CD4-positive, alpha-beta memory T cell (primary cell): ENCODE measurements at regions not wholly inside any gene's neighbourhood (a gene's known extent, or its start where the extent isn't known, plus 50 kb on each side); places are given as distances from the start of the nearest gene placed in this dataset.

Experiments used
- CTCF ChIA-PET: fragments of 350-600 bp; sonication (Branson Sonifier 250); formaldehyde crosslinking; loops from one replicate; lab custom pipeline; 2021; ENCODE audit warnings: inconsistent platforms; ENCODE audit not compliant: partially characterized antibody; lab: Charles Lee
- POLR2A ChIA-PET: fragments of 350-600 bp; sonication (Branson Sonifier 250); formaldehyde crosslinking; loops from one replicate; lab custom pipeline; 2021; ENCODE audit not compliant: partially characterized antibody; lab: Charles Lee
- DNase-seq, 5 donors: peaks; one replicate each; pipeline versions ENCODE4 v3.0.0 to v3.0.0-alpha.2; 2020 to 2022; ENCODE audit warnings: mixed read lengths in 1 of 5
- H3K27ac ChIP-seq: one replicate; pipeline ENCODE4 v1.7.0; 2013; ENCODE audit warnings: low read depth, low read length
- H3K27me3 ChIP-seq: 2 replicates; pipeline ENCODE4 v1.7.0; 2013; ENCODE audit warnings: mild to moderate bottlenecking, low read length, moderate library complexity; ENCODE audit not compliant: insufficient read depth
- H3K36me3 ChIP-seq: 2 replicates; pipeline ENCODE4 v1.7.0; 2013; ENCODE audit warnings: mild to moderate bottlenecking, low read length, moderate library complexity; ENCODE audit not compliant: insufficient read depth
- H3K4me1 ChIP-seq: 2 replicates; pipeline ENCODE4 v1.7.0; 2013; ENCODE audit warnings: mild to moderate bottlenecking, low read length, moderate library complexity; ENCODE audit not compliant: insufficient read depth
- H3K4me3 ChIP-seq, 2 donors: one replicate each; pipeline ENCODE4 v1.7.0; 2013; ENCODE audit warnings: low read length in 2 of 2, mild to moderate bottlenecking in 1 of 2
- H3K9me3 ChIP-seq, 2 donors: one replicate each; pipeline ENCODE4 v1.7.0; 2013; ENCODE audit warnings: low read length in 2 of 2, control low read depth in 1 of 2; ENCODE audit not compliant: control insufficient read depth in 1 of 2
- H3K27ac Mint-ChIP-seq, 7 donors: one replicate each; pipeline ENCODE4 v1.8.0; 2020 to 2021; ENCODE audit warnings: mixed read lengths in 7 of 7, mild to moderate bottlenecking in 6 of 7, inconsistent platforms in 3 of 7, moderate library complexity in 3 of 7
- H3K27me3 Mint-ChIP-seq, 2 donors: one replicate each; pipeline ENCODE4 v1.8.0; 2020 to 2021; ENCODE audit warnings: mixed read lengths in 2 of 2
- H3K36me3 Mint-ChIP-seq, 2 donors: one replicate each; pipeline ENCODE4 v1.8.0; 2020 to 2021; ENCODE audit warnings: mixed read lengths in 2 of 2, inconsistent platforms in 1 of 2, mild to moderate bottlenecking in 1 of 2
- H3K4me1 Mint-ChIP-seq, 4 donors: one replicate each; pipeline ENCODE4 v1.8.0; 2020 to 2021; ENCODE audit warnings: mixed read lengths in 4 of 4, mild to moderate bottlenecking in 1 of 4
- H3K4me3 Mint-ChIP-seq, 8 donors: one replicate each; pipeline ENCODE4 v1.8.0; 2020 to 2021; ENCODE audit warnings: mixed read lengths in 8 of 8, mild to moderate bottlenecking in 7 of 8, moderate library complexity in 6 of 8, inconsistent platforms in 3 of 8
- H3K9me3 Mint-ChIP-seq, 8 donors: one replicate each; pipeline ENCODE4 v1.8.0; 2020 to 2021; ENCODE audit warnings: mixed read lengths in 8 of 8, mild to moderate bottlenecking in 5 of 8, inconsistent platforms in 3 of 8, moderate library complexity in 1 of 8
- intact Hi-C: fragments of 100-400 bp; cut with micrococcal nuclease; formaldehyde crosslinking; loops from one replicate; pipeline ENCODE4 v1.15.1; 2023

DNA sequence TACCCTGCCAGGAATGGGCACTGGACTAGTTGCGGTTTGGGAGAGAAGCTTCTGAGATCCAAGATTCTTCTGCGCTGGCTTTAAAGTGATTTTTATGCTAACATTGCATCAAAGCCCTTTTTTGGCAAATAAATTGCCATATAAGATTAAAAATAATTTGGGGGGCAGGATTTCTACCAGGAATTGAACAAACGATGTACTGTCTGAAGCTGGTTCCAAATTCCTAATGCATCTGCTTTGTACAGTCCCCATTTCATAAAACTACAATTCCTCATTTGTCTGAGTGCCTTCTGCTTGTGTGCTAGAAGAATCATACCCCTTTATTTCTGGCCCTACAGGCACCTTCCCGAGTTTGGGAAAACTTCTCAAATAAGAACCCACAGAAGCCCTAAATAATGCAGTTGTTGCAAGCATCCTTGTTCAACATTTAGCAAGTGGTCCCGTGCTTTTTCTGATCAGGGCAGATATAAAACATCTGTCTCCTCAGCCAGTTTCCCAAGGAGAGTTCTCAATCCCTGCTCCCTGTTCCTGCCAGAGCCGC is 349.7 kb downstream of the PTEN start:
- Mint-ChIP-seq H3K4me1 (peaks cover 0 to 2% (median under 1%) of the 10 kb centered on the region in 4 donors), H3K9me3 (peaks cover 0 to 5% (median 0%) of the 10 kb centered on the region in 8 donors), H3K36me3 (no peaks in the 10 kb centered on the region), H3K27me3 (peaks cover 0 to 1% of the 10 kb centered on the region in 2 donors), H3K4me3 (no peak overlapping the region), H3K27ac (no peak overlapping the region)
- no peak overlapping the region for H3K4me3 ChIP-seq
- no peak overlapping the region for H3K27ac ChIP-seq
- DNase-seq = no peak
- no peaks in the 10 kb centered on the region for H3K9me3 ChIP-seq
- ChIA-PET CTCF (no interaction called here), POLR2A (no interaction called here)
- intact Hi-C loops = no loop called here
- H3K27me3 ChIP-seq = no peaks in the 10 kb centered on the region
- H3K36me3 ChIP-seq = no peaks in the 10 kb centered on the region
- no peaks in the 10 kb centered on the region for H3K4me1 ChIP-seq

DNA sequence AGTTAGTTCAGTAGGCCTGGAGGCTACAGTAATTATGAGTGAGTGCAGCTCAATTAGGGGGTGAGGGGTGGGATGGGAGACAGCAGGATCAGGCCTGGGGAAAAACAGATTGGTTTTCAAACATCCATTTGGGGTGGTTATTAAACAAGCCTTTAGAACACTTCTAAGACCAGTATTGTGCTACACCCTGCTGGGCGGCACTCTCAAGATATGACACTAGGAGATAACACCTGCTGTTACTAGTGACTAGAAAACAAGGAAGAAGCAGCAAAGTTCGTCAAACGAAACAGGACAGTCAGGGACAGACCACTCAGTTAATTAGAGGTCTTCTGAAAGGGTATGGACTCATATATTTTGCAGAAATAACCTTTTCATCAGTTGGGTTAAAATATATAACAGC is 353.6 kb downstream of the PTEN start:
- Mint-ChIP-seq H3K4me1 (peaks cover 0 to 4% (median 0%) of the 10 kb centered on the region in 4 donors), H3K27me3 (no peaks in the 10 kb centered on the region), H3K27ac (no peak overlapping the region), H3K4me3 (no peak overlapping the region), H3K36me3 (no peaks in the 10 kb centered on the region), H3K9me3 (peaks cover 0 to 4% (median 0%) of the 10 kb centered on the region in 8 donors)
- ChIA-PET POLR2A (no interaction called here), CTCF (no interaction called here)
- H3K36me3 ChIP-seq = no peaks in the 10 kb centered on the region
- intact Hi-C loops = no loop called here
- H3K4me3 ChIP-seq = no peak overlapping the region
- H3K27me3 ChIP-seq = no peaks in the 10 kb centered on the region
- H3K9me3 ChIP-seq = no peaks in the 10 kb centered on the region
- DNase-seq = no peak
- H3K27ac ChIP-seq = no peak overlapping the region
- no peaks in the 10 kb centered on the region for H3K4me1 ChIP-seq

DNA sequence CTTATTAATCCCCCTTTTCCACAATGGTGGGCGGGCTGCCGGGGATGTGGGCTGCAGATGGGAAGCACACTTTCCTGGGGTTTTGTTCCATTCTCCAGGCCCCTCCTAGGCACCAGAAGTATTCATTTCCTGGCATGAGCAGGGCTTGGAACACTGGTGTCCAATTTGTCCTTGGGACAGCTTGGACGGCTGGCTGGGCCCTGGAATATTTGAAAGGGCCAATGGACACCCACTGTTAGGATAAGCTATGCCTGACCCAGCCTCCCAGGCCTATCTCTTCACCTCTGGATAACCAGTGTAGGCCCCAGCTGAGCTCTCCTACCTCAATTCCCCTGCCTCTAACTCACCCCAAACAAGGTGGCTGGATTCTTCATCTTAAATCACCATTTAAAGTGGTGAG is 354.9 kb downstream of the PTEN start:
- Histone ChIP-seq H3K4me3 (no peak overlapping the region), H3K9me3 (no peaks in the 10 kb centered on the region), H3K36me3 (no peaks in the 10 kb centered on the region), H3K27ac (no peak overlapping the region), H3K4me1 (no peaks in the 10 kb centered on the region), H3K27me3 (no peaks in the 10 kb centered on the region)
- H3K4me3 Mint-ChIP-seq = no peak overlapping the region
- H3K9me3 Mint-ChIP-seq = peaks cover 0 to 2% (median 0%) of the 10 kb centered on the region in 8 donors
- no peak overlapping the region for H3K27ac Mint-ChIP-seq
- POLR2A ChIA-PET = no interaction called here
- peaks cover 0 to 2% (median 0%) of the 10 kb centered on the region in 4 donors for H3K4me1 Mint-ChIP-seq
- no peaks in the 10 kb centered on the region for H3K36me3 Mint-ChIP-seq
- DNase-seq = no peak
- no peaks in the 10 kb centered on the region for H3K27me3 Mint-ChIP-seq
- intact Hi-C loops = no loop called here
- CTCF ChIA-PET = no interaction called here

DNA sequence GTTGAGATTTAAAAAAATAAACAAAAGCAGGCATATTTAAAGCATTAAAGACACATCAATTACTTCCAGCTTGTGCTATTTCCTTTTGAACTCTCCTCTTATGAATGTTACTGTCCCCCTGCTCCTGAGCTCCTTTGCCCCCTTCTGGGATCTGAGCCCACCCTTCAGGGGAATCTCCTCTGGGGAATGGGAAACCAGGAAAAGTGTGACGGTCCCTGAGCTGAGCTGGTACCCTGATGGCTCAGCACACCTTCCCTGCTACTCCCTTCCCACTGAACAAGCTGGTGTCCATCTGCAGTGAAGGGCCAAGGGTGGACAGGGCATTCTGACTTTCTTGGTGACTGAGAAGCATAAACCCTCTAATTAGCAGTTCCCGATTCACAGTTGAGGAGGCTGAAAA is 356.3 kb downstream of the PTEN start:
- H3K36me3 ChIP-seq = no peaks in the 10 kb centered on the region
- no peak overlapping the region for H3K4me3 ChIP-seq
- no peaks in the 10 kb centered on the region for H3K9me3 ChIP-seq
- Mint-ChIP-seq H3K27me3 (no peaks in the 10 kb centered on the region), H3K9me3 (peaks cover 0 to 2% (median 0%) of the 10 kb centered on the region in 8 donors), H3K27ac (peak overlapping the region in 1 of 7 donors; percentile 46), H3K4me3 (no peak overlapping the region), H3K36me3 (no peaks in the 10 kb centered on the region), H3K4me1 (peaks cover 0 to 2% (median 0%) of the 10 kb centered on the region in 4 donors)
- ChIA-PET POLR2A (no interaction called here), CTCF (interaction anchor here (1.2 kb wide), 1 partner anchor 170 kb away, joined by 6 read pairs; no protein-coding TSS in a partner anchor)
- H3K27me3 ChIP-seq = no peaks in the 10 kb centered on the region
- intact Hi-C loops = no loop called here
- no peaks in the 10 kb centered on the region for H3K4me1 ChIP-seq
- H3K27ac ChIP-seq = no peak overlapping the region
- no peak for DNase-seq

DNA sequence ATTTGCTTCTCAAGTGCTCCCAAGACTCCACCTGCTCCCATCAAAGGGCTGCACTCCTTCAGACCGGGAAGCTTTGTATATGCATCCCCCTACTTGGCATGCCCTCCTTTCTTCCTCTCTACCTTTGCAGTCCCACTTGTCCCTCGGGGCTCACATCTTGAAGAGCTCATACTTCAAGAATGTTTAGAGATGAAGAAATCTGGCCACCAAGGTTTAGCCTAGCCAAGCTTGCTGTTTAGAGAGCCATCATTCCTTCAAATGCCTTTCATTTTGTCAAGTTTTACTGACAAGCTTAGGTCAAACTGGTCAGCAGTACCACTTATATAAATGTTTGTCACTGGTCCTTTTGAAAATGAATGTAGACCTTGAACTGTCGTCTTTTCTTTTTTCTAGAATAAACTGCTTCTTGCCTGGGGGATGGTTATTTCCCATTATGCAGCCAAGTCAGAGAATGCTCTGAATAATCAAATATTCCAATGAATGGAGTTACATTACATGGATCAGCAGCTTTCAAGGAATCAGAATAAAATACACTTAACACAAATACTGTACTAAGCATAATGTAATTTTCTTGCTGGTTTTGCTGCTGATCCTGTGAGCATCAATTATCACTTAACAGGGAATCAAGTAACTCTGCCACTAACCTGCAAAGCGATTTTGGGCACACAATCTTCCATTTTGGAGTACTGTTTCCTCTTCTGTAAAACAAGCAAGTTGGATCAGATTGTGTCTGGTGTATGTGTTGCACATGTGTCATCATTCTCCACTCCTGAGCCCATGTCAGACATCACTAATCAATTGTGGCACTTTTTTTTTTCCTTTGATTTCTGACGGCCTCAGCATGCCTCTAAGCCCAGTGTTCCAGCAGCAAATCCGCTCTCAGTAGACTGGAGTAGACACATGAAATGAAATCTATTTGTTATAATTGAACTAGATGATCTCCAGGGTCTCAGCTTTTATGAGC is 357.9 kb downstream of the PTEN start:
- H3K4me3 ChIP-seq = no peak overlapping the region
- H3K9me3 ChIP-seq = no peaks in the 10 kb centered on the region
- Mint-ChIP-seq H3K4me3 (no peak overlapping the region), H3K4me1 (peaks cover 0 to 2% (median 0%) of the 10 kb centered on the region in 4 donors), H3K36me3 (no peaks in the 10 kb centered on the region), H3K27me3 (no peaks in the 10 kb centered on the region), H3K27ac (no peak overlapping the region), H3K9me3 (peaks cover 0 to 2% (median 0%) of the 10 kb centered on the region in 8 donors)
- no peak for DNase-seq
- H3K27ac ChIP-seq = no peak overlapping the region
- ChIA-PET CTCF (no interaction called here), POLR2A (no interaction called here)
- H3K36me3 ChIP-seq = no peaks in the 10 kb centered on the region
- H3K27me3 ChIP-seq = no peaks in the 10 kb centered on the region
- intact Hi-C loops = no loop called here
- H3K4me1 ChIP-seq = no peaks in the 10 kb centered on the region

DNA sequence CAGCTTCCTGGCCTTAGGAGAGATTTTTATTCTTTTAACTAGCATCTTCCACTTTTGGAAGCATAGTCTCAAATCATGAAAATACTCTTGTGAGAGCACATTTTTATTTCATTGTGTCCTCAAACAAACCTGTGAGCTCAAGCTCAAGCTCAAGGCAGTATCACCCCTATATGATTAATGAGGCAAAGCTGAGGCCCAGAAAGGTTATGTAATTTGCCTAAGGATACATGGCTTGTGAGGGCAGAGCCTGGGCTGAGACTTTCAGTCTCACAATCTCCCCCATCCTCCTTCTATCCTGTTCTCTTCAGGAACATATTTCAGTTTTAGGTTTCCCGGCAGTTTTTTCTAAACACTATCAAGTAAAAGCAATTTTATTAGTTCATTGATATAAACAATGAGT is 359.5 kb downstream of the PTEN start:
- intact Hi-C loops = no loop called here
- H3K4me1 Mint-ChIP-seq = peaks cover 0 to 2% (median 0%) of the 10 kb centered on the region in 4 donors
- Histone ChIP-seq H3K9me3 (no peaks in the 10 kb centered on the region), H3K27ac (no peak overlapping the region), H3K36me3 (no peaks in the 10 kb centered on the region), H3K4me1 (no peaks in the 10 kb centered on the region), H3K4me3 (no peak overlapping the region), H3K27me3 (no peaks in the 10 kb centered on the region)
- H3K4me3 Mint-ChIP-seq = no peak overlapping the region
- no peaks in the 10 kb centered on the region for H3K27me3 Mint-ChIP-seq
- H3K27ac Mint-ChIP-seq = no peak overlapping the region
- H3K36me3 Mint-ChIP-seq = no peaks in the 10 kb centered on the region
- CTCF ChIA-PET = no interaction called here
- no peak for DNase-seq
- peaks cover 0 to 2% (median 0%) of the 10 kb centered on the region in 8 donors for H3K9me3 Mint-ChIP-seq
- POLR2A ChIA-PET = no interaction called here
